Activated CD8-positive, alpha-beta T cell treated with anti-CD3 and anti-CD28 coated beads for 36 hours (primary cell): ENCODE measurements at regions not wholly inside any gene's neighbourhood (a gene's known extent, or its start where the extent isn't known, plus 50 kb on each side); places are given as distances from the start of the nearest gene placed in this dataset.
"Not testable (repeated sequence)": the region's sequence is repeated elsewhere in the genome, so short reads cannot be mapped to it uniquely, and the experiment has no call there.

Source experiments
- ATAC-seq: fragments of 200-7000 bp; cut with Tn5 transposase; one replicate; pipeline ENCODE4 v1.10.0; 2021; ENCODE audit warnings: mild to moderate bottlenecking, moderate library complexity
- CTCF ChIA-PET: fragments of 350-600 bp; sonication (Branson Sonifier 250); formaldehyde crosslinking; loops from one replicate; lab custom pipeline; 2021; ENCODE audit warnings: antibody characterized with exemption; lab: Charles Lee
- POLR2A ChIA-PET: fragments of 350-600 bp; sonication (Branson Sonifier 250); formaldehyde crosslinking; loops from one replicate; lab custom pipeline; 2021; ENCODE audit warnings: antibody characterized with exemption; lab: Charles Lee
- DNase-seq: peaks from one replicate; pipeline ENCODE4 v3.0.0-alpha.2; 2020
- H3K27ac Mint-ChIP-seq: one replicate; pipeline ENCODE4 v1.8.0; 2021; ENCODE audit warnings: mild to moderate bottlenecking, mixed read lengths
- H3K27me3 Mint-ChIP-seq: one replicate; pipeline ENCODE4 v1.8.0; 2021; ENCODE audit warnings: mixed read lengths
- H3K36me3 Mint-ChIP-seq: one replicate; pipeline ENCODE4 v1.8.0; 2021; ENCODE audit warnings: low read depth, mixed read lengths
- H3K4me1 Mint-ChIP-seq: one replicate; pipeline ENCODE4 v1.8.0; 2021; ENCODE audit warnings: low read depth, mixed read lengths
- H3K4me3 Mint-ChIP-seq: one replicate; pipeline ENCODE4 v1.8.0; 2021; ENCODE audit warnings: mild to moderate bottlenecking, moderate library complexity, mixed read lengths
- H3K9me3 Mint-ChIP-seq: one replicate; pipeline ENCODE4 v1.8.0; 2021; ENCODE audit warnings: mixed read lengths
- intact Hi-C: fragments of 100-400 bp; cut with micrococcal nuclease; formaldehyde crosslinking; loops from one replicate; pipeline ENCODE4 v1.10.0; 2022
- TF ChIP-seq, protein P1 (sequence below): fragments of 200-600 bp; IDR thresholded peaks from one replicate; pipeline ENCODE4 v1.8.0; 2022; ENCODE audit warnings: antibody characterized with exemption, mild to moderate bottlenecking

DNA sequence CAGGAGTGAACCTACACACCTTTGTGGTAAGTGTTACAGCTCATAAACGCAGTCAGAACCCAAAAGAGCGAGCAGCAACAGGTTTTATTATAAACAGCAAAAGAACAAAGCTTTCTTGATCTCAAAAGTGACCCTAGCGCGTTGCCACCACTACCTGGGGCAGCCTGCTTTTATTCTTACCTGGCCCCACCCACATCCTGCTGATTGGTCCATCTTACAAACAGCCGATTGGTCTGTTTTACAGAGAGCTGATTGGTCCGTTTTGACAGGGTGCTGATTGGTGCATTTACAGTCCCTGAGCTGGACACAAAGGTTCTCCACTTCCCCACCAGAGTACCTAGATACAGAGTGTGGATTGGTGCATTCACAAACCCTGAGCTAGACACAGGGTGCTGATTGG lies 143.1 kb downstream of the ARRDC4 start:
- no peaks in the 10 kb centered on the region for H3K27me3 Mint-ChIP-seq
- intact Hi-C loops, result no loop called here
- H3K4me3 Mint-ChIP-seq, result no peak overlapping the region
- DNase-seq, result no peak
- TF ChIP-seq, protein P1, sequence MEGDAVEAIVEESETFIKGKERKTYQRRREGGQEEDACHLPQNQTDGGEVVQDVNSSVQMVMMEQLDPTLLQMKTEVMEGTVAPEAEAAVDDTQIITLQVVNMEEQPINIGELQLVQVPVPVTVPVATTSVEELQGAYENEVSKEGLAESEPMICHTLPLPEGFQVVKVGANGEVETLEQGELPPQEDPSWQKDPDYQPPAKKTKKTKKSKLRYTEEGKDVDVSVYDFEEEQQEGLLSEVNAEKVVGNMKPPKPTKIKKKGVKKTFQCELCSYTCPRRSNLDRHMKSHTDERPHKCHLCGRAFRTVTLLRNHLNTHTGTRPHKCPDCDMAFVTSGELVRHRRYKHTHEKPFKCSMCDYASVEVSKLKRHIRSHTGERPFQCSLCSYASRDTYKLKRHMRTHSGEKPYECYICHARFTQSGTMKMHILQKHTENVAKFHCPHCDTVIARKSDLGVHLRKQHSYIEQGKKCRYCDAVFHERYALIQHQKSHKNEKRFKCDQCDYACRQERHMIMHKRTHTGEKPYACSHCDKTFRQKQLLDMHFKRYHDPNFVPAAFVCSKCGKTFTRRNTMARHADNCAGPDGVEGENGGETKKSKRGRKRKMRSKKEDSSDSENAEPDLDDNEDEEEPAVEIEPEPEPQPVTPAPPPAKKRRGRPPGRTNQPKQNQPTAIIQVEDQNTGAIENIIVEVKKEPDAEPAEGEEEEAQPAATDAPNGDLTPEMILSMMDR, result no peak
- no peaks in the 10 kb centered on the region for H3K36me3 Mint-ChIP-seq
- no peaks in the 10 kb centered on the region for H3K4me1 Mint-ChIP-seq
- peaks cover 3% of the 10 kb centered on the region for H3K9me3 Mint-ChIP-seq
- ChIA-PET POLR2A (no interaction called here), CTCF (no interaction called here)
- no peak overlapping the region for H3K27ac Mint-ChIP-seq
- no peak for ATAC-seq

DNA sequence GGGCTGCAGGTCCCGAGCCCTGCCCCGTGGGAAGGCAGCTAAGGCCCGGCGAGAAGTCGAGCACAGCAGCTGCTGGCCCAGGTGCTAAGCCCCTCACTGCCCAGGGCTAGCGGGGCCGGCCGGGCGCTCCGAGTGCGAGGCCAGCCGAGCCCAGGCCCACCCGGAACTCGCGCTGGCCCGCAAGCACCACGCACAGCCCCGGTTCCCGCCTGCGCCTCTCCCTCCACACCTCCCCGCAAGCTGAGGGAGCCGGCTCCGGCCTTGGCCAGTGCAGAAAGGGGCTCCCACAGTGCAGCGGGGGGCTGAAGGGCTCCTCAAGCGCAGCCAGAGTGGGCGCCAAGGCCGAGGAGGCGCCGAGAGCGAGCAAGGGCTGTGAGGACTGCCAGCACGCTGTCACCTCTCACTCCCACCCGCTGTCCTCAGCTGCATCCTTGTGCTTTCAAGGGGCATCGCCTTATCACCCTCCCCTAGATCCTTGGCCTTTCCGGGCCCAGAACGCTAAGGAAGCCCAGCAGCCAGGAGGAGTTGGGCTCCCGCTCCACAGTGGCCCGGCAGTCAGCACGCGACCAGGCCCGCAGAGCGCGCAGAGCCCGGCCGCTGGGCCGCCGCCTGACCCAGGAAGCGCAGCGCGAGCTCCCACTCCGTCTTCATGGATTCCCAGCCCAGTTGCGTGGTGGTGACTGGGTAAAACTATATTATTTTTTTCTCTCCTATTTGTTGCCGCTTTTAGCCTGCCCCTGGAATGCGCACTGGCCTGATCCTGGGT lies 144.1 kb downstream of the ARRDC4 start:
- H3K27ac Mint-ChIP-seq, H3K4me3 Mint-ChIP-seq, POLR2A ChIA-PET, H3K27me3 Mint-ChIP-seq, ATAC-seq, H3K36me3 Mint-ChIP-seq, intact Hi-C loops, H3K4me1 Mint-ChIP-seq, CTCF ChIA-PET, H3K9me3 Mint-ChIP-seq, DNase-seq: not testable (repeated sequence)

DNA sequence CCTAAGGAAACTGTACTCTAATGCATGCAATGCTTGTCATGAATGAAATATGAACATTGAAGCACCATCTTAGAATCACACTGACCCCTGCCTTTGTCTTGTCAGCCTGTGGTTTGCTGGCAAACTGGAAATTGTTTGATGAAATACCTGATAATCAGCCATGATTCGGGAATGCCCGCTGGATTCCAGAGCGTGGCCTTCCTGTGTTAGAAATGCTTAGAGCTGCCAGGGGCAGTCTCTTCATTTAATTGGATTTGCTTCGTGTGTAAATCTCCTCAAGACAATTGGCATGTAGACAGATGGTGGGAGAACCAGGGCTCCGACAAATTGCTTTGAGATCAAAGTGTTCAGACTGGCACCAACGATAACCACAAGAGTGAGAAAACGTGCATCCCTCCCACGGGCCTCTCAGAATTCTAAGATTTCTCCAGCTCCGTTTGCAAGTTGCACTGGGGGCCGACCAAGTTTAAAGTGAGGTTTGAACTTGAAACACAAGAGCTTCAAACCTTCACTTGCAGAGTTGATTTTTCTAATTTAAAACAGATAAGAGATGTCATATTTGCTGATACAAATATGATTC lies 146.2 kb downstream of the ARRDC4 start:
- H3K36me3 Mint-ChIP-seq, CTCF ChIA-PET, DNase-seq, ATAC-seq, H3K9me3 Mint-ChIP-seq, H3K4me3 Mint-ChIP-seq, H3K4me1 Mint-ChIP-seq, H3K27ac Mint-ChIP-seq, intact Hi-C loops, POLR2A ChIA-PET, H3K27me3 Mint-ChIP-seq: not testable (repeated sequence)

DNA sequence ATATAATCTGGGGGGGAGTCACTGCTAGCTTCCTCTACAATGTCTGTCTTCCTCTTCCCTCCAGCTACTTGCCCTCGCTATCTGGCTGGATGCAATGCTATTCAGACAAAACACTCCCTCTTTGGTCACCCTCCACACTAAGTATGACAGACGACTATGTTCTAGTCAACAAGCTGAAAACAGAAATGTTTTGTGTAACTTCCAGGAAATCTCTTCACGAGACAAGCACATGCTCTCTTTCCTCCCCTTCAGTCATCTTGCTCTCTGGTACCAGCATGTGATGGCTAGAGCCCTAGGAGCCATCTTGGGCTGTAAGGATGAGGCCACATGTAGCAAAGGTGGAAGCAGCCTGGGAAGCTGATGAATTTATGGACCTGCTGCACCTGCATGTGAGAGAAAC lies 151.3 kb downstream of the ARRDC4 start:
- ATAC-seq, result no peak
- H3K4me3 Mint-ChIP-seq, result no peak overlapping the region
- ChIA-PET POLR2A (no interaction called here), CTCF (no interaction called here)
- no peak for DNase-seq
- TF ChIP-seq, protein P1, result no peak
- H3K27ac Mint-ChIP-seq, result no peak overlapping the region
- H3K9me3 Mint-ChIP-seq, result no peaks in the 10 kb centered on the region
- no peaks in the 10 kb centered on the region for H3K4me1 Mint-ChIP-seq
- intact Hi-C loops, result no loop called here
- peaks cover 9% of the 10 kb centered on the region for H3K27me3 Mint-ChIP-seq
- H3K36me3 Mint-ChIP-seq, result no peaks in the 10 kb centered on the region

DNA sequence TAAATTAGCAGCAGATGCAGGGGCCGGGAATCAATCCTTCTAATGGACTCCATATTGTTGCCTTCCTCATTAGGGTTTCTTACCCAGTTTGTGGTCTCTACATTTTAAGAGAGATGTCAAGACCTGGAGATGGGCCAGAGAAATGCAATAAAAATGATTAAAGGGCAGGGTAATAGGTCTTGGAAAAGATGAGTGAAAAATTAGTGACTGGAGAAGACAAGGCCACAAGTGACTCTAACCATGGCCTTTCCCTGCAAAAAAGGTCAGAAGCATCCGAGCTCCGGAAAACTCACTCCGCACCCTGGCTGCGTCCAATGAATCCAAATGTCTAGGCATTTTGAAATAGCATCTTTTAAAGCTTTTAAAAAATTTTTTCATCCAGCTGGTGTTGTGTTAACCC lies 152.8 kb downstream of the ARRDC4 start:
- peaks cover 9% of the 10 kb centered on the region for H3K27me3 Mint-ChIP-seq
- H3K4me1 Mint-ChIP-seq, result no peaks in the 10 kb centered on the region
- H3K36me3 Mint-ChIP-seq, result no peaks in the 10 kb centered on the region
- CTCF ChIA-PET, result no interaction called here
- ATAC-seq (no peak), DNase-seq (no peak)
- peaks cover 2% of the 10 kb centered on the region for H3K9me3 Mint-ChIP-seq
- no peak overlapping the region for H3K4me3 Mint-ChIP-seq
- H3K27ac Mint-ChIP-seq, result no peak overlapping the region
- intact Hi-C loops, result no loop called here
- POLR2A ChIA-PET, result no interaction called here
- TF ChIP-seq, protein P1, result no peak

DNA sequence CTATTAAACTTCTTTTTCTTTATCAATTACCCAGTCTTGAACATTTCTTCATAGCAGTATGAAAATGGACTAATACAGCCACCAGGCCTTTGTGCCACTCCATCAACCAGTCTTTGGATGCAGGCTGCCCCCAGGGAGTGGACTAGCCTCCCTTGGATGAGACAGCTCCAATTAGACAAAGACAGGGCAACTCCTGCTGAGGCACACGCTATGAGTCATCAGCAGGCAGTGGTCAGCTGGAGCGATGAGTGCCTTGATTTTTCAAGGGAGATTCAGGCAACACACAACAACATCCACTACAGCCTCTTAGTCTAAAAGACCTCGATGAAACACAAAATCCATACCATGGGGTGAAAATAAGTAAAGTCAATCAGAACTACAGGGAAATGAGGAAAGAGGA lies 160.1 kb downstream of the ARRDC4 start:
- Mint-ChIP-seq H3K36me3 (no peaks in the 10 kb centered on the region), H3K27me3 (no peaks in the 10 kb centered on the region), H3K27ac (no peak overlapping the region), H3K4me3 (no peak overlapping the region), H3K9me3 (peaks cover 2% of the 10 kb centered on the region), H3K4me1 (no peaks in the 10 kb centered on the region)
- POLR2A ChIA-PET, result interaction anchor here (0.6 kb wide), 1 partner anchor 186 kb away, joined by 3 read pairs; no protein-coding TSS in a partner anchor
- TF ChIP-seq, protein P1, result no peak
- ATAC-seq, result no peak
- intact Hi-C loops, result no loop called here
- CTCF ChIA-PET, result no interaction called here
- no peak for DNase-seq
